ENCODE measurements at regions not wholly inside any gene's neighbourhood (a gene's known extent, or its start where the extent isn't known, plus 50 kb on each side); places are given as distances from the start of the nearest gene placed in this dataset.
A peak's percentile ranks its signal among the peaks of the same experiment; 100 is the strongest.

- no peak overlapping the region for H3K27ac Mint-ChIP-seq
- TF ChIP-seq CTCF (IDR thresholded peaks at IDR 0.05; ENCODE audit: unreplicated experiment), result no peak
- no peak for DNase-seq (ENCODE audit: low spot score in 2 of 2, unreplicated experiment in 2 of 2)
- H3K36me3 Mint-ChIP-seq, result no peaks in the 10 kb centered on the region
- peaks cover 6% of the 10 kb centered on the region for H3K4me1 Mint-ChIP-seq
- no peaks in the 10 kb centered on the region for H3K27me3 Mint-ChIP-seq (ENCODE audit: low read depth)
- H3K4me3 Mint-ChIP-seq, result no peak overlapping the region
- H3K9me3 Mint-ChIP-seq, result peaks cover 5% of the 10 kb centered on the region
These were observed 331.1 kb upstream of the KIAA1217 start for GRCh38 chr10:23877791-23878320.

GRCh38 chr10:23884670-23885069 lies 324.3 kb upstream of the KIAA1217 start:
- H3K9me3 Mint-ChIP-seq, result no peaks in the 10 kb centered on the region
- H3K27ac Mint-ChIP-seq, result no peak overlapping the region
- no peak for TF ChIP-seq CTCF (IDR thresholded peaks at IDR 0.05; ENCODE audit: unreplicated experiment)
- no peak for DNase-seq (ENCODE audit: low spot score in 2 of 2, unreplicated experiment in 2 of 2)
- H3K4me1 Mint-ChIP-seq, result peaks cover 14% of the 10 kb centered on the region
- no peak overlapping the region for H3K4me3 Mint-ChIP-seq
- no peaks in the 10 kb centered on the region for H3K36me3 Mint-ChIP-seq
- peaks cover 6% of the 10 kb centered on the region for H3K27me3 Mint-ChIP-seq (ENCODE audit: low read depth)

GRCh38 chr10:23885853-23886252 lies 323.1 kb upstream of the KIAA1217 start:
- DNase-seq (ENCODE audit: low spot score in 2 of 2, unreplicated experiment in 2 of 2), result no peak
- peaks cover 12% of the 10 kb centered on the region for H3K4me1 Mint-ChIP-seq
- H3K36me3 Mint-ChIP-seq, result no peaks in the 10 kb centered on the region
- no peak overlapping the region for H3K27ac Mint-ChIP-seq
- no peak for TF ChIP-seq CTCF (IDR thresholded peaks at IDR 0.05; ENCODE audit: unreplicated experiment)
- peaks cover 6% of the 10 kb centered on the region for H3K27me3 Mint-ChIP-seq (ENCODE audit: low read depth)
- H3K4me3 Mint-ChIP-seq, result no peak overlapping the region
- H3K9me3 Mint-ChIP-seq, result no peaks in the 10 kb centered on the region

GRCh38 chr10:23886355-23886754 lies 322.6 kb upstream of the KIAA1217 start:
- Mint-ChIP-seq H3K4me1 (peaks cover 11% of the 10 kb centered on the region), H3K27me3 (ENCODE audit: low read depth) (peaks cover 6% of the 10 kb centered on the region), H3K27ac (no peak overlapping the region), H3K4me3 (no peak overlapping the region), H3K9me3 (no peaks in the 10 kb centered on the region), H3K36me3 (no peaks in the 10 kb centered on the region)
- TF ChIP-seq CTCF (IDR thresholded peaks at IDR 0.05; ENCODE audit: unreplicated experiment), result no peak
- DNase-seq (ENCODE audit: low spot score in 2 of 2, unreplicated experiment in 2 of 2), result no peak

- H3K36me3 Mint-ChIP-seq, result no peaks in the 10 kb centered on the region
- H3K27ac Mint-ChIP-seq, result no peak overlapping the region
- peaks cover 4% of the 10 kb centered on the region for H3K4me1 Mint-ChIP-seq
- no peak for DNase-seq (ENCODE audit: low spot score in 2 of 2, unreplicated experiment in 2 of 2)
- H3K4me3 Mint-ChIP-seq, result no peak overlapping the region
- H3K27me3 Mint-ChIP-seq (ENCODE audit: low read depth), result peaks cover 4% of the 10 kb centered on the region
- H3K9me3 Mint-ChIP-seq, result no peaks in the 10 kb centered on the region
- no peak for TF ChIP-seq CTCF (IDR thresholded peaks at IDR 0.05; ENCODE audit: unreplicated experiment)
These were observed 317.6 kb upstream of the KIAA1217 start for GRCh38 chr10:23891301-23891700.

GRCh38 chr10:23892296-23892695 lies 316.6 kb upstream of the KIAA1217 start:
- Mint-ChIP-seq H3K9me3 (no peaks in the 10 kb centered on the region), H3K27me3 (ENCODE audit: low read depth) (peaks cover 4% of the 10 kb centered on the region)
- TF ChIP-seq CTCF (IDR thresholded peaks at IDR 0.05; ENCODE audit: unreplicated experiment), result no peak

More at GRCh38 chr10:23892296-23892695, 316.6 kb upstream of the KIAA1217 start:
- H3K27ac Mint-ChIP-seq, result peak overlapping the region; percentile 18
- H3K4me1 Mint-ChIP-seq, result peaks cover 4% of the 10 kb centered on the region
- H3K36me3 Mint-ChIP-seq, result no peaks in the 10 kb centered on the region
- H3K4me3 Mint-ChIP-seq, result no peak overlapping the region
- DNase-seq (ENCODE audit: low spot score in 2 of 2, unreplicated experiment in 2 of 2), result no peak
